Activated B cell treated with CpG ODN at 0.5 μM for 24 hours (primary cell): ENCODE measurements at regions not wholly inside any gene's neighbourhood (a gene's known extent, or its start where the extent isn't known, plus 50 kb on each side); places are given as distances from the start of the nearest gene placed in this dataset.

Experiments
- ATAC-seq: fragments of 200-7000 bp; cut with Tn5 transposase; one replicate; pipeline ENCODE4 v1.10.0; 2021; ENCODE audit warnings: low read depth, mild to moderate bottlenecking, moderate library complexity
- CTCF ChIA-PET: fragments of 350-600 bp; sonication (Branson Sonifier 250); formaldehyde crosslinking; loops from one replicate; lab custom pipeline; 2021; ENCODE audit warnings: antibody characterized with exemption; lab: Charles Lee
- POLR2A ChIA-PET: fragments of 350-600 bp; sonication (Branson Sonifier 250); formaldehyde crosslinking; loops from one replicate; lab custom pipeline; 2021; ENCODE audit warnings: antibody characterized with exemption; lab: Charles Lee
- DNase-seq: peaks from one replicate; pipeline ENCODE4 v3.0.0; 2022
- H3K27ac Mint-ChIP-seq: one replicate; pipeline ENCODE4 v1.8.0; 2020; ENCODE audit warnings: mixed read lengths
- H3K27me3 Mint-ChIP-seq: one replicate; pipeline ENCODE4 v1.8.0; 2021; ENCODE audit warnings: mixed read lengths
- H3K36me3 Mint-ChIP-seq: one replicate; pipeline ENCODE4 v1.8.0; 2021; ENCODE audit warnings: low read depth, mixed read lengths
- H3K4me1 Mint-ChIP-seq: one replicate; pipeline ENCODE4 v1.8.0; 2021; ENCODE audit warnings: mixed read lengths
- H3K4me3 Mint-ChIP-seq: one replicate; pipeline ENCODE4 v1.8.0; 2020; ENCODE audit warnings: mild to moderate bottlenecking, mixed read lengths
- H3K9me3 Mint-ChIP-seq: one replicate; pipeline ENCODE4 v1.8.0; 2020; ENCODE audit warnings: mixed read lengths
- CTCF ChIP-seq: fragments of 200-600 bp; IDR thresholded peaks from one replicate; pipeline ENCODE4 v1.8.0; 2022; ENCODE audit warnings: antibody characterized with exemption, mild to moderate bottlenecking
- intact Hi-C: fragments of 100-400 bp; cut with micrococcal nuclease; formaldehyde crosslinking; loops from one replicate; pipeline ENCODE4 v1.15.1; 2024

- no peaks in the 10 kb centered on the region for H3K36me3 Mint-ChIP-seq
- ChIA-PET CTCF (no interaction called here), POLR2A (no interaction called here)
- no peak for TF ChIP-seq CTCF
- H3K27ac Mint-ChIP-seq: no peak overlapping the region
- DNase-seq (no peak), ATAC-seq (no peak)
- intact Hi-C loops: no loop called here
- no peaks in the 10 kb centered on the region for H3K27me3 Mint-ChIP-seq
- H3K4me1 Mint-ChIP-seq: no peaks in the 10 kb centered on the region
- H3K4me3 Mint-ChIP-seq: no peak overlapping the region
- peaks cover under 1% of the 10 kb centered on the region for H3K9me3 Mint-ChIP-seq
These were observed 850.4 kb upstream of the FRG1 start for GRCh38 chr4:189090174-189090814.

- no peak for TF ChIP-seq CTCF
- Mint-ChIP-seq H3K4me3 (no peak overlapping the region), H3K9me3 (peaks cover 5% of the 10 kb centered on the region), H3K4me1 (no peaks in the 10 kb centered on the region), H3K27ac (no peak overlapping the region), H3K36me3 (no peaks in the 10 kb centered on the region), H3K27me3 (no peaks in the 10 kb centered on the region)
- ChIA-PET CTCF (no interaction called here), POLR2A (no interaction called here)
- intact Hi-C loops: no loop called here
- ATAC-seq: no peak
- no peak for DNase-seq
These were observed 848.1 kb upstream of the FRG1 start for GRCh38 chr4:189092581-189092980.

DNA sequence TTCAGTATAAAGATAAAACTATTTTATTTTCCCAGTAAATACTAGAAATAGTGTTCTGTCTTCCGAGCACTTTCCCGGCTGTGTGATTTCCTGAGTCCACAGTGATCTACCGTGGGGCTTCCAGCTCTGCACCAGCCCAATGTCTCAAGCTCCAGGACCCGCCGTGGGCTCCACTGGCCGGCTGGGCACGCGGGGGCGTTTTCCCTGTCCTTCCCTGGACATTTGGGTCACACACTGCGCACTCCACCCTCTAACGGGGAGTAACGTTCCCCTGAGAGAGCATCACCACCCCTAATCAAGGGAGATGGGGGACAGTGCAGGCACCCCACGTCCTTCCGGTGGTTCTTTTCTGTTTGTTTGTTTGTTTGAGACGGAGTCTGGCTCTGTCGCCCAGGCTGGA, 844.6 kb upstream of the FRG1 start:
- no peak for TF ChIP-seq CTCF
- DNase-seq (no peak), ATAC-seq (no peak)
- H3K36me3 Mint-ChIP-seq: no peaks in the 10 kb centered on the region
- intact Hi-C loops: no loop called here
- no peak overlapping the region for H3K27ac Mint-ChIP-seq
- H3K4me3 Mint-ChIP-seq: no peak overlapping the region
- peaks cover 9% of the 10 kb centered on the region for H3K9me3 Mint-ChIP-seq
- no peaks in the 10 kb centered on the region for H3K27me3 Mint-ChIP-seq
- no peaks in the 10 kb centered on the region for H3K4me1 Mint-ChIP-seq
- POLR2A ChIA-PET: no interaction called here
- CTCF ChIA-PET: no interaction called here

- ATAC-seq (no peak), DNase-seq (no peak)
- Mint-ChIP-seq H3K9me3 (peaks cover 9% of the 10 kb centered on the region), H3K27ac (no peak overlapping the region), H3K4me3 (no peak overlapping the region), H3K36me3 (no peaks in the 10 kb centered on the region), H3K27me3 (no peaks in the 10 kb centered on the region), H3K4me1 (no peaks in the 10 kb centered on the region)
- intact Hi-C loops: no loop called here
- ChIA-PET CTCF (no interaction called here), POLR2A (no interaction called here)
- TF ChIP-seq CTCF: no peak
These were observed 844.0 kb upstream of the FRG1 start for GRCh38 chr4:189096717-189097116.

GRCh38 chr4:189098932-189099696, 841.6 kb upstream of the FRG1 start:
- Mint-ChIP-seq H3K9me3 (peaks cover 9% of the 10 kb centered on the region), H3K27ac (no peak overlapping the region), H3K36me3 (no peaks in the 10 kb centered on the region), H3K4me3 (no peak overlapping the region), H3K4me1 (no peaks in the 10 kb centered on the region), H3K27me3 (no peaks in the 10 kb centered on the region)
- no peak for TF ChIP-seq CTCF
- CTCF ChIA-PET: no interaction called here
- POLR2A ChIA-PET: no interaction called here
- ATAC-seq (no peak), DNase-seq (no peak)
- intact Hi-C loops: no loop called here
